Activated T-cell treated with anti-CD3 and anti-CD28 coated beads, Interleukin-2, amount 50 U/mL, for 72 hours (primary cell): ENCODE measurements at regions not wholly inside any gene's neighbourhood (a gene's known extent, or its start where the extent isn't known, plus 50 kb on each side); places are given as distances from the start of the nearest gene placed in this dataset.
"Not testable (repeated sequence)": the region's sequence is repeated elsewhere in the genome, so short reads cannot be mapped to it uniquely, and the experiment has no call there.

Experiments
- ATAC-seq, 2 donors: fragments of 150-1000 bp; cut with Tn5 transposase; replicated peaks in 1 of 2; 2 replicates each; pipeline ENCODE4 v1.10.0; 2021; ENCODE audit warnings: moderate library complexity in 2 of 2, mild to moderate bottlenecking in 1 of 2
- DNase-seq, 2 donors: peaks; one replicate each; pipeline ENCODE4 v3.0.0; 2021 to 2022; ENCODE audit warnings: mixed read lengths in 1 of 2
- H3K27ac Mint-ChIP-seq: one replicate; pipeline ENCODE4 v1.8.0; 2022; ENCODE audit warnings: mild to moderate bottlenecking, moderate library complexity, mixed read lengths
- H3K27me3 Mint-ChIP-seq: one replicate; pipeline ENCODE4 v1.8.0; 2022; ENCODE audit warnings: low read depth, mixed read lengths
- H3K36me3 Mint-ChIP-seq, 2 donors: one replicate each; pipeline ENCODE4 v1.8.0; 2022; ENCODE audit warnings: mixed read lengths in 2 of 2, mild to moderate bottlenecking in 1 of 2; ENCODE audit not compliant: insufficient read depth in 2 of 2
- H3K4me1 Mint-ChIP-seq: one replicate; pipeline ENCODE4 v1.8.0; 2022; ENCODE audit warnings: low read depth, mixed read lengths
- H3K4me3 Mint-ChIP-seq, 2 donors: one replicate each; pipeline ENCODE4 v1.8.0; 2022; ENCODE audit warnings: mild to moderate bottlenecking in 2 of 2, mixed read lengths in 2 of 2, moderate library complexity in 2 of 2
- H3K9me3 Mint-ChIP-seq, 2 donors: one replicate each; pipeline ENCODE4 v1.8.0; 2022; ENCODE audit warnings: mixed read lengths in 2 of 2

DNA sequence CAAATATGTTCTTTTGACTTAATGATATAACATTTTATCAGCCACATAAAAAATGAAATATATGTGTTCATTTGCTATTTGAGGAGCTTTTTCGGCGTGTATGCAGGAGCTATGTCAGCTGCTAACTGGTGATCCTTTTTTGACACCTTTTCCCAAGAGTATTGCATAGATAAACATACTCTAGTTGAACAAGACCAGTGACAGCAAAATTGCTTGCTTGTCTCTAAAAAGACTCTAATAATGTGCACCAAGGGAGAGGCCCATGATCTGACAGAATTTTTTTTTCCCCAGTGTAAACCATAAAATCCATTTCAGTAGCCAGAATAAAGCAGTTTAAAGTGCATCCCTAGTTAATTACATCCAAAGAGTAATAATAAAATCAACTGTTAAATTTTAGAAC lies 103.6 kb upstream of the BARHL2 start:
- no peaks in the 10 kb centered on the region for H3K4me1 Mint-ChIP-seq
- H3K36me3 Mint-ChIP-seq: no peaks in the 10 kb centered on the region
- H3K27ac Mint-ChIP-seq: no peak overlapping the region
- DNase-seq (no peak), ATAC-seq (no peak)
- H3K4me3 Mint-ChIP-seq: no peak overlapping the region
- peaks cover 0 to 3% of the 10 kb centered on the region in 2 donors for H3K9me3 Mint-ChIP-seq
- H3K27me3 Mint-ChIP-seq: peaks cover 45% of the 10 kb centered on the region

DNA sequence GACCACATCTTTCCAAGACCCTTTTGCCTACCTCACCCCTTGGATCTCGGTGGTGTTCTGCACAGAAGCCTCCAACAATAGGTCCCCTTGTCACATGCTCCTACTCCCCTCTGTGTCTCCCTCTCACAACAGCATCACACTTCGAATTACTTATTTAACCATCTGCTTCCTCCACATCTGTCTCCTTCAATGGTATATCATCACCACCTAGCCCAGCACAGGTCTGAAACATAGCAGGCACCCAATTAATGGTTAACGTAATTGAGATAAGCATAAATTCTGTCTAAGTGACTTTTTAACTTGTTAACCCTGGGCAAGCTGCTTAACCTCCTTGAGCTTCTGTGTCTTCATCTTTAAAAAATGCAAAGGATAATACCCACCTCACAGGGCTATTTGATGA lies 100.3 kb upstream of the BARHL2 start:
- ATAC-seq (no peak), DNase-seq (no peak)
- Mint-ChIP-seq H3K9me3 (peaks cover 0 to 3% of the 10 kb centered on the region in 2 donors), H3K27me3 (peaks cover 27% of the 10 kb centered on the region), H3K4me3 (no peak overlapping the region), H3K4me1 (no peaks in the 10 kb centered on the region), H3K27ac (no peak overlapping the region), H3K36me3 (no peaks in the 10 kb centered on the region)

- H3K36me3 Mint-ChIP-seq: not testable (repeated sequence)
- peaks cover 31% of the 10 kb centered on the region for H3K27me3 Mint-ChIP-seq
These were observed 95.1 kb upstream of the BARHL2 start for GRCh38 chr1:90812237-90812636.

DNA sequence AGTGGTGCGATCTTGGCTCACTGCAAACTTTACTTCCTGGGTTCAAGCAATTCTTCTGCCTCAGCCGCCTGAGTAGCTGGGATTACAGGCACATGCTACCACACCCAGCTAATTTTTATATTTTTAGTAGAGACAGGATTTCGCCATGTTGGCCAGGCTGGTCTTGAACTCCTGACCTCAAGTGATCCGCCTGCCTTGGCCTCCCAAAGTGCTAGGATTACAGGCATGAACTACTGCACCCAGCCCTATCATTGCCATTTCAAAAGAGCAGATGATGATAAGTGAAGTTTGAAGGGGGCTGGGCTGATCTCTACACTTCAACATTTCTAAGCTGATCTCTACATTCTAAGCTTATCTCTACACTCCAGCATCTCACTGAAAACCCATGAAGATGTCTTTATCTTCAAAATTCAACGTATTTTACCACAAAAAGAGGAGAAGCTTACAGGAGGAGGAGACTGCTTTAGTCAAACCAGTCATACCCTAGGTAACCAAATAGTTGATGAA lies 94.4 kb upstream of the BARHL2 start:
- not testable (repeated sequence) for H3K9me3 Mint-ChIP-seq, H3K4me1 Mint-ChIP-seq, H3K27ac Mint-ChIP-seq, DNase-seq, H3K4me3 Mint-ChIP-seq, ATAC-seq, H3K36me3 Mint-ChIP-seq
- peaks cover 28% of the 10 kb centered on the region for H3K27me3 Mint-ChIP-seq

More at GRCh38 chr1:90812237-90812636, 95.1 kb upstream of the BARHL2 start:
- H3K27ac Mint-ChIP-seq, DNase-seq, H3K9me3 Mint-ChIP-seq, H3K4me1 Mint-ChIP-seq, H3K4me3 Mint-ChIP-seq, ATAC-seq: not testable (repeated sequence)

- no peaks in the 10 kb centered on the region for H3K36me3 Mint-ChIP-seq
- H3K9me3 Mint-ChIP-seq: peaks cover 2 to 3% of the 10 kb centered on the region in 2 donors
- H3K4me1 Mint-ChIP-seq: no peaks in the 10 kb centered on the region
- H3K4me3 Mint-ChIP-seq: no peak overlapping the region
- no peak overlapping the region for H3K27ac Mint-ChIP-seq
- no peak for ATAC-seq
- no peak for DNase-seq
- H3K27me3 Mint-ChIP-seq: peaks cover 21% of the 10 kb centered on the region
These were observed 93.6 kb upstream of the BARHL2 start for GRCh38 chr1:90810681-90811080.

- no peak overlapping the region for H3K4me3 Mint-ChIP-seq
- ATAC-seq (no peak), DNase-seq (no peak)
- no peak overlapping the region for H3K27ac Mint-ChIP-seq
- no peaks in the 10 kb centered on the region for H3K4me1 Mint-ChIP-seq
- peaks cover 2 to 3% of the 10 kb centered on the region in 2 donors for H3K9me3 Mint-ChIP-seq
- H3K36me3 Mint-ChIP-seq: peaks cover 0 to 2% of the 10 kb centered on the region in 2 donors
- peaks cover 21% of the 10 kb centered on the region for H3K27me3 Mint-ChIP-seq
These were observed 92.9 kb upstream of the BARHL2 start for GRCh38 chr1:90809996-90810395.

GRCh38 chr1:90809093-90809492 lies 92.0 kb upstream of the BARHL2 start:
- peaks cover 2 to 3% of the 10 kb centered on the region in 2 donors for H3K9me3 Mint-ChIP-seq
- H3K4me1 Mint-ChIP-seq: no peaks in the 10 kb centered on the region
- peaks cover 0 to 2% of the 10 kb centered on the region in 2 donors for H3K36me3 Mint-ChIP-seq
- H3K27ac Mint-ChIP-seq: no peak overlapping the region
- ATAC-seq (no peak), DNase-seq (no peak)
- H3K27me3 Mint-ChIP-seq: peaks cover 16% of the 10 kb centered on the region
- no peak overlapping the region for H3K4me3 Mint-ChIP-seq

DNA sequence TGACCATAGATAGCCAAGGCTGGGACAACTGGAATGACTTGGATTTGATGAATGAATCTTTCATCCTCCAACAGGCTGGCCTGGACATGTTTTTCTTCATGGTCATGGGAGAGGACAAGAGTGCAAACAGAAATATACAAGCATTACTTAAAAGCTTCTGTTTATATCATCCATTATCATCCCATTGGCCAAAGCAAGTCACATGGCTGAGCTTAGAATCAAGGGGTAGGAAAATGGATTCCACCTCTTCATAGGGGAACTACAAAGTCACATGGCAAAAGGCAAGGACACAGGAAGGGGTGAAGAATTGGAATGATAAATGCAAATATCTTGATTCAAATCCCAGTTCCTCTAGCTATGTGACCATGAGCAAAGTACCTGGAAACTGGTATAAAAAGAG lies 90.2 kb upstream of the BARHL2 start:
- H3K27me3 Mint-ChIP-seq: peaks cover 15% of the 10 kb centered on the region
- H3K4me1 Mint-ChIP-seq: no peaks in the 10 kb centered on the region
- DNase-seq (no peak), ATAC-seq (no peak)
- H3K9me3 Mint-ChIP-seq: peaks cover 2 to 3% of the 10 kb centered on the region in 2 donors
- peaks cover 0 to 2% of the 10 kb centered on the region in 2 donors for H3K36me3 Mint-ChIP-seq
- no peak overlapping the region for H3K27ac Mint-ChIP-seq
- no peak overlapping the region for H3K4me3 Mint-ChIP-seq

- H3K27me3 Mint-ChIP-seq: peaks cover 21% of the 10 kb centered on the region
- H3K9me3 Mint-ChIP-seq: peaks cover 2% of the 10 kb centered on the region in 2 donors
- DNase-seq (no peak), ATAC-seq (no peak)
- H3K36me3 Mint-ChIP-seq: peaks cover 0 to 2% of the 10 kb centered on the region in 2 donors
- no peaks in the 10 kb centered on the region for H3K4me1 Mint-ChIP-seq
- no peak overlapping the region for H3K4me3 Mint-ChIP-seq
- no peak overlapping the region for H3K27ac Mint-ChIP-seq
These were observed 85.5 kb upstream of the BARHL2 start for GRCh38 chr1:90802622-90803021.

DNA sequence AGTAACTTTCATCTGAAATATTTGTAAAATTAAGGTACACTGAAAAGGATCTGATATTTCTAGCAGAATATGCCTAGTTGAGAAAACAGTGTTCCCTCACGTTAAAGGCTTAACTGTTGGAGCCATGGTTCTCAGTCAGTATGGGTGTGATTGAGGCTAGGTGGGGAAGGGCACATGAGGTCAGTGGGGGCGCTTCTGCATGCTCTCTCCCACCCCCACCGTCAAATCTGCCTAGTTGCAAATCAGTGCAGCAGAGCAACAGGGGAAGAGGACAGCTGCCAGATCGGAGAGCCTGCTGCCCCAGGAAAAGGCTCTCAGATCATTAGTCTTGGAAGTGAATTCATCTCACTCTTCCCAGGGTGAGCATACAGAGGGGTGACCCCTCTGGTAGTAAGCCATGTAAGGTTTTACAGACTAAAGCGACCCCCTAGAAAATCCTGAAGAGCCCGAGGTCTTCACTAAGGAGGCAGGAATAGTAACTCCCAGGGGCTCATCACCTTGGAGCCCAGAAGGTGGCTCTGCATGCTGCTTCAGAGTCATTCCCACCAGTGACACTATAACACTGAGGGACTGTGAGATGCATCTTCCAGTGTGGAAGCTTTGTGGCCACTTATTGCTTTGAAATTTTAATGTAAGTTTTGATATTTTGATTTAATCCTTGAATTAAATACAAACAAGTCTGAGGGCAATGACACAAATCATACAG lies 83.1 kb upstream of the BARHL2 start:
- H3K4me1 Mint-ChIP-seq: no peaks in the 10 kb centered on the region
- H3K9me3 Mint-ChIP-seq: no peaks in the 10 kb centered on the region
- no peak overlapping the region for H3K27ac Mint-ChIP-seq
- ATAC-seq (no peak), DNase-seq (no peak)
- peaks cover 20% of the 10 kb centered on the region for H3K27me3 Mint-ChIP-seq
- H3K4me3 Mint-ChIP-seq: no peak overlapping the region
- H3K36me3 Mint-ChIP-seq: no peaks in the 10 kb centered on the region

DNA sequence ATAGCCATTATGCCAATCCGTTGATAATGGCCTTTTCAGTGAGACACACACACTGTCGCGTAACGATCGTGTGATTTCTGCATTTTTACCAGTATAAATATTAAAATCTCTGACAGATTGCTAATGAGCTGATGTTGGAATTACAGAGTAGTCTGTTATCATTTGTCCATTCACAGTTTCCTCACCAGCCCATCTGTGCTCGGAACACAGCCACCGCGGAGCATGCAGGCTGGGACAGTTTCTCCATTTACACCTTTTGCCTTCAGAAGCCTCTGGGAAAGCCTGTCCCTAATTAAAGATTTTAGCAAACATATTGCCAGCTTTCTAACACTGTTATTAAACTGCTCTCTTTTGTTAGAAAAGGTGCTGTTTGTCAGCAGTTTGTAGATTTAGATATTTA lies 82.2 kb upstream of the BARHL2 start:
- Mint-ChIP-seq H3K4me3 (no peak overlapping the region), H3K27me3 (peaks cover 21% of the 10 kb centered on the region), H3K4me1 (no peaks in the 10 kb centered on the region), H3K9me3 (no peaks in the 10 kb centered on the region), H3K36me3 (no peaks in the 10 kb centered on the region), H3K27ac (no peak overlapping the region)
- DNase-seq (no peak), ATAC-seq (no peak)

DNA sequence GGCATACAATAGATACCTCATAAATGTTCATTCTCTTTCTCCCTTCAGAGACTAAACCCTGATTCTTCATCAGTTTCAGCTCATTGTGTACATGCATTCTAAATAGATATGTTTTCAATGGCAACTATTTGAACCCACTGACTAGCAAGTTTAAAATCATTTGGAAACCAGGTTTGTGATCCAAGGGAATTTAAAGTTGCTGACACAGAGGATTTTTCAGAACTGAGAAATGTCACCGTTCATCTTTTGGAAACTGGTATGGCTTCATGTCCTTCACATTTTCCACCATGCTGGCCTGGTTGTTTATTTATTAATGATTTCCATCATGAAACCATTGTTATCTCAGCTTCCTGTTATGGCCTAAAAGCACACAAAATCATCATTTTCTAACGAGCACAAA lies 81.8 kb upstream of the BARHL2 start:
- no peak for DNase-seq
- H3K4me3 Mint-ChIP-seq: no peak overlapping the region
- no peaks in the 10 kb centered on the region for H3K9me3 Mint-ChIP-seq
- peaks cover 25% of the 10 kb centered on the region for H3K27me3 Mint-ChIP-seq
- H3K4me1 Mint-ChIP-seq: no peaks in the 10 kb centered on the region
- H3K27ac Mint-ChIP-seq: no peak overlapping the region
- ATAC-seq: no peak
- no peaks in the 10 kb centered on the region for H3K36me3 Mint-ChIP-seq

DNA sequence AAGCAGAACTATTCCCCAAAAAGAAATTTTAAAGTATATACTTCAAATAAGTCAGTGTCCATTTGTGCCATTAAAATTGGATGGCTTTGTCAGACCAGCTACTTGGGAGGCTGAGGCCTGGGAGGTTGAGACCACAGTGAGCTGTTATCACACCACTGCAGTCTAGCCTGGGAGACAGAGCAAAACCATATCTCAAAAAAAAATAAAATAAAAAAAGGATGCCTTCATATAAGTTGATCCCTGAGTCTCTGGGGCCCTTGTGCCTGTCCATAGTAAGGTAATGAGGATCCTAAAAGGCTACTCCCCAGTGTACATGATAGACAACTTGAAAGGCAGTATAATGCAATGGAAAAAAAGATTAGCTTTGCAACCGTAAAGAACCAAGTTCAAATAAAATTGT lies 81.2 kb upstream of the BARHL2 start:
- H3K27me3 Mint-ChIP-seq: peaks cover 28% of the 10 kb centered on the region
- no peak overlapping the region for H3K27ac Mint-ChIP-seq
- H3K4me3 Mint-ChIP-seq: no peak overlapping the region
- no peaks in the 10 kb centered on the region for H3K4me1 Mint-ChIP-seq
- H3K36me3 Mint-ChIP-seq: no peaks in the 10 kb centered on the region
- DNase-seq (no peak), ATAC-seq (no peak)
- H3K9me3 Mint-ChIP-seq: no peaks in the 10 kb centered on the region

DNA sequence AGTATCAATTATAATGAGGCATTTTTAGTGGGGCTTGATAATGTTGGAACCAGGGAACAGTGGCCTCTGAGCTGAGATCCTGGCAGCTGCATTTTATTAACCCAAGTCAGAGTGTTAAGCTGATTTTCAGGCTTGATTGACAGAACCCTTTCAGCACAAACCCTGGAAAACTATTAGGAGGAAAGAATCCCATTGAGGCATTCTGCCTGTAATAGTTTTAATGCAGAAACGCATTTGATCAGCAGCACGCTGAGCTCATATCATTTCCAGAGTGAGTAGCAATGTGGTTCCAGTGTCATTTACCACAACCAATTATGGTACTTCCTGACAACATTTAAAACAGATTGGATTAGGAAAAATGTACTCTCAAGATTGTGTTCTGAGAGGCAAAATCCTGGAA lies 78.3 kb upstream of the BARHL2 start:
- H3K27me3 Mint-ChIP-seq: peaks cover 22% of the 10 kb centered on the region

More for the DNA sequence above, 78.3 kb upstream of the BARHL2 start:
- Mint-ChIP-seq H3K9me3 (peaks cover 0 to 4% of the 10 kb centered on the region in 2 donors), H3K27ac (no peak overlapping the region), H3K4me1 (no peaks in the 10 kb centered on the region), H3K36me3 (no peaks in the 10 kb centered on the region), H3K4me3 (no peak overlapping the region)
- DNase-seq (no peak), ATAC-seq (no peak)
